GM23338 (cell line): ENCODE measurements at regions not wholly inside any gene's neighbourhood (a gene's known extent, or its start where the extent isn't known, plus 50 kb on each side); places are given as distances from the start of the nearest gene placed in this dataset.
"Not testable (repeated sequence)": the region's sequence is repeated elsewhere in the genome, so short reads cannot be mapped to it uniquely, and the experiment has no call there.

Source experiments
- ATAC-seq: fragments of 200-7000 bp; cut with Tn5 transposase; 3 replicates; pipeline ENCODE4 v1.9.1; 2020
- DNase-seq: peaks from one replicate; pipeline ENCODE4 v3.0.0-alpha.2; 2015; ENCODE audit warnings: low spot score
- H2AFZ ChIP-seq: fragments of 200-600 bp; sonication (generic); 2 replicates; pipeline ENCODE4 v1.8.0; 2016; ENCODE audit warnings: antibody characterized with exemption, mild to moderate bottlenecking, moderate library complexity
- H3F3A ChIP-seq: fragments of 200-600 bp; sonication (generic); replicated peaks from 2 replicates; pipeline ENCODE4 v1.8.0; 2017; ENCODE audit warnings: antibody characterized with exemption, mixed run types, low read depth
- H3K27ac ChIP-seq: fragments of 200-600 bp; sonication (generic); 2 replicates; pipeline ENCODE4 v1.6.1; 2016; ENCODE audit warnings: low read depth
- H3K27me3 ChIP-seq: fragments of 200-600 bp; sonication (generic); 2 replicates; pipeline ENCODE4 v1.8.0; 2016; ENCODE audit warnings: mild to moderate bottlenecking, mixed run types, moderate library complexity; ENCODE audit not compliant: insufficient read depth
- H3K36me3 ChIP-seq: fragments of 200-600 bp; sonication (generic); 2 replicates; pipeline ENCODE4 v1.8.0; 2016; ENCODE audit warnings: mild to moderate bottlenecking; ENCODE audit not compliant: insufficient read depth
- H3K4me1 ChIP-seq: fragments of 200-600 bp; sonication (generic); 2 replicates; pipeline ENCODE4 v1.8.0; 2016; ENCODE audit warnings: mild to moderate bottlenecking, moderate library complexity; ENCODE audit not compliant: insufficient read depth
- H3K4me2 ChIP-seq: fragments of 200-600 bp; sonication (generic); 2 replicates; pipeline ENCODE4 v1.7.1; 2017; ENCODE audit warnings: mixed run types
- H3K4me3 ChIP-seq: fragments of 200-600 bp; sonication (generic); 2 replicates; pipeline ENCODE4 v1.6.1; 2016; ENCODE audit warnings: mixed run types
- H3K79me2 ChIP-seq: fragments of 200-600 bp; sonication (generic); replicated peaks from 2 replicates; pipeline ENCODE4 v1.8.0; 2017; ENCODE audit warnings: mild to moderate bottlenecking; ENCODE audit not compliant: insufficient read depth
- H3K9me2 ChIP-seq: fragments of 200-600 bp; sonication (generic); 2 replicates; pipeline ENCODE4 v1.8.0; 2017; ENCODE audit not compliant: insufficient read depth
- H4K20me1 ChIP-seq: fragments of 200-600 bp; sonication (generic); replicated peaks from 2 replicates; pipeline ENCODE4 v1.8.0; 2017; ENCODE audit warnings: mild to moderate bottlenecking; ENCODE audit not compliant: insufficient read depth
- H3K27ac Mint-ChIP-seq: 2 replicates; pipeline ENCODE4 v1.8.0; 2020; ENCODE audit warnings: inconsistent platforms, mild to moderate bottlenecking, moderate library complexity, mixed read lengths
- H3K27me3 Mint-ChIP-seq: 3 replicates; pipeline ENCODE4 v1.8.0; 2022; ENCODE audit warnings: low read depth, mild to moderate bottlenecking, moderate library complexity, mixed read lengths, inconsistent platforms; ENCODE audit not compliant: insufficient read depth, poor library complexity
- H3K36me3 Mint-ChIP-seq: 3 replicates; pipeline ENCODE4 v1.8.0; 2021; ENCODE audit warnings: low read depth, mild to moderate bottlenecking, inconsistent platforms, moderate library complexity, mixed read lengths
- H3K4me1 Mint-ChIP-seq: 3 replicates; pipeline ENCODE4 v1.8.0; 2020; ENCODE audit warnings: mild to moderate bottlenecking, inconsistent platforms, mixed read lengths
- H3K4me3 Mint-ChIP-seq: 3 replicates; pipeline ENCODE4 v1.8.0; 2021; ENCODE audit warnings: moderate library complexity, mild to moderate bottlenecking, inconsistent platforms, mixed read lengths
- H3K9me3 Mint-ChIP-seq: 3 replicates; pipeline ENCODE4 v1.8.0; 2020; ENCODE audit warnings: moderate library complexity, mild to moderate bottlenecking, inconsistent platforms, mixed read lengths
- CREB1 ChIP-seq: fragments of 250-450 bp; sonication (Bioruptor Pico); IDR thresholded peaks from 2 replicates; pipeline ENCODE4 v1.5.0; 2020; ENCODE audit warnings: low read depth, mild to moderate bottlenecking, moderate library complexity
- CTCF ChIP-seq, 2 experiments: fragments of 200-600 bp in 1 of 2; sonication (generic) in 1 of 2; conservative IDR thresholded peaks; 2 replicates each; pipeline versions ENCODE4 v1.5.1 to v1.6.1; 2016 to 2017; ENCODE audit warnings: antibody characterized with exemption in 2 of 2, low read depth in 2 of 2, mild to moderate bottlenecking in 2 of 2, moderate library complexity in 1 of 2
- EZH2 ChIP-seq: fragments of 200-600 bp; sonication (generic); IDR thresholded peaks from one replicate; pipeline ENCODE4 v1.8.0; 2017; ENCODE audit warnings: antibody characterized with exemption, mild to moderate bottlenecking, low read depth; ENCODE audit not compliant: unreplicated experiment
- JUNB ChIP-seq: IDR thresholded peaks from one replicate; pipeline ENCODE4 v1.6.1; 2016; ENCODE audit warnings: antibody characterized with exemption; ENCODE audit not compliant: unreplicated experiment
- NANOG ChIP-seq: IDR thresholded peaks from 2 replicates; pipeline ENCODE4 v1.6.1; 2016; ENCODE audit warnings: antibody characterized with exemption, borderline replicate concordance
- POLR2AphosphoS5 ChIP-seq: IDR thresholded peaks from 2 replicates; pipeline ENCODE4 v1.6.1; 2016; ENCODE audit warnings: antibody characterized with exemption, low read depth
- REST ChIP-seq: IDR thresholded peaks from one replicate; pipeline ENCODE4 v1.6.1; 2018; ENCODE audit warnings: antibody characterized with exemption; ENCODE audit not compliant: unreplicated experiment
- ZNF114 ChIP-seq: fragments of 250-450 bp; sonication (Bioruptor Pico); IDR thresholded peaks from 2 replicates; pipeline ENCODE4 v1.5.0; 2020; ENCODE audit warnings: mild to moderate bottlenecking, moderate library complexity
- ZNF331 ChIP-seq: fragments of 250-450 bp; sonication (Bioruptor Pico); IDR thresholded peaks from 2 replicates; pipeline ENCODE4 v1.5.0; 2020; ENCODE audit warnings: low read depth, mild to moderate bottlenecking, moderate library complexity
- ZNF462 ChIP-seq: fragments of 250-450 bp; sonication (Bioruptor Pico); IDR thresholded peaks from 2 replicates; pipeline ENCODE4 v1.5.0; 2020; ENCODE audit warnings: mild to moderate bottlenecking, moderate library complexity

GRCh38 chr1:3999514-3999913, 99.4 kb upstream of the C1orf174 start:
- ATAC-seq, H3K36me3 ChIP-seq, H3K4me3 ChIP-seq, H3K27ac Mint-ChIP-seq, H3K27me3 ChIP-seq, H2AFZ ChIP-seq, H3K79me2 ChIP-seq, H3K27me3 Mint-ChIP-seq, DNase-seq, H3K36me3 Mint-ChIP-seq, H3K4me1 Mint-ChIP-seq, H3K4me2 ChIP-seq, H3F3A ChIP-seq, H3K4me3 Mint-ChIP-seq, H4K20me1 ChIP-seq, H3K4me1 ChIP-seq, H3K9me2 ChIP-seq, H3K27ac ChIP-seq: not testable (repeated sequence)
- peaks cover 82% of the 10 kb centered on the region for H3K9me3 Mint-ChIP-seq

- Histone ChIP-seq H3K27ac (no peak overlapping the region), H3K36me3 (no peaks in the 10 kb centered on the region), H3F3A (no peaks in the 10 kb centered on the region), H2AFZ (no peak overlapping the region), H3K4me3 (no peak overlapping the region), H3K9me2 (no peaks in the 10 kb centered on the region), H3K79me2 (no peaks in the 10 kb centered on the region), H4K20me1 (no peaks in the 10 kb centered on the region), H3K4me1 (no peaks in the 10 kb centered on the region), H3K27me3 (no peaks in the 10 kb centered on the region), H3K4me2 (no peak overlapping the region)
- Mint-ChIP-seq H3K4me3 (no peak overlapping the region), H3K36me3 (peaks cover 10% of the 10 kb centered on the region; the same call in 1 of the 3 replicates), H3K27me3 (peaks cover 9% of the 10 kb centered on the region), H3K9me3 (peaks cover 86% of the 10 kb centered on the region), H3K27ac (no peak overlapping the region), H3K4me1 (no peaks in the 10 kb centered on the region)
- no peak for ATAC-seq
- no peak for DNase-seq
- TF ChIP-seq REST (no peak), ZNF114 (no peak), ZNF462 (CRISPR knock-in tag) (no peak), CREB1 (CRISPR knock-in tag) (no peak), POLR2AphosphoS5 (no peak), EZH2 (no peak), JUNB (no peak), NANOG (no peak), CTCF (conservative IDR thresholded peaks at IDR 0.05; ENCODE audit: low read depth in 2 of 2) (no peak), ZNF331 (CRISPR knock-in tag) (no peak)
These were observed 100.1 kb upstream of the C1orf174 start for GRCh38 chr1:3999941-4000735.
